ENCODE measurements at regions not wholly inside any gene's neighbourhood (a gene's known extent, or its start where the extent isn't known, plus 50 kb on each side); places are given as distances from the start of the nearest gene placed in this dataset.

DNA sequence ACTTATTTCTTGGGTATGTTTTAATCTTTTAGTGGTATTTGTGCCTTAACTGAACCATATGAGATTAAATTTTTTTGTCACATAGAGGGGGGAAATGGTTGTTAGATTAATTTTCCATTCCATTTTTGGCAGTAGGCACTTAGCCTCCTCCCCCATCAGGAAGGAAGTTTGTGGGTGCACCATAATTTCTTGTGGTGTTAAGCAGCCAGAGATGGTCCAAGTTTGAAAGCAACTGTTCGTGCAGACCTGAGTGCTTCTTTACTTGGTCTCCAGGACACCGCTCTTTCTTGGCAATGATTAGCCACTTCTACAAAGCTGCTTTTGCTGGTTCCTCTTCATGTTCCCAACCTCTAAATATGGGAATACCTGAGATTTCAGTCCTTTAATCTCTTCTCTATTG, 92.7 kb upstream of the RPL34 start:
- DNase-seq (ENCODE audit: low read depth) = no peak

DNA sequence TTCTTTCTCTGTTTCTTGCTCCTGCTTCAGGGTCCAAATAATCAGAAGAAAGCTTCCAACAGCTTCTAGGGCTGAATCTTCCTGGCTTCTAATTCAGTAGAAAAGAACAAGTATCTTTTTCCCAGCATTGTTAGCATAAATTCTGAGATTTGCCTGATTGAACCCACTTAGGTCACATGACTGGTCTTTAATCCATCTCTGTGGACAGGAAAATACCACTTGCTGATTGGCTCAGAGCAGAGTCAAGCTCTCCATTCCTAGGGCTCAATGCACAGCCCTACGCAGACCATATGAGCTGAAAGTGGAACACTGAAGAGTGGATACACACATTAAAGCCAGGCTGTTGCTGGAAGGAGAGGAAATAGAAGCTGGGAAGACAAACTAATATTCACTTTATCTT, 99.6 kb upstream of the RPL34 start:
- no peak for DNase-seq (ENCODE audit: low read depth)

DNA sequence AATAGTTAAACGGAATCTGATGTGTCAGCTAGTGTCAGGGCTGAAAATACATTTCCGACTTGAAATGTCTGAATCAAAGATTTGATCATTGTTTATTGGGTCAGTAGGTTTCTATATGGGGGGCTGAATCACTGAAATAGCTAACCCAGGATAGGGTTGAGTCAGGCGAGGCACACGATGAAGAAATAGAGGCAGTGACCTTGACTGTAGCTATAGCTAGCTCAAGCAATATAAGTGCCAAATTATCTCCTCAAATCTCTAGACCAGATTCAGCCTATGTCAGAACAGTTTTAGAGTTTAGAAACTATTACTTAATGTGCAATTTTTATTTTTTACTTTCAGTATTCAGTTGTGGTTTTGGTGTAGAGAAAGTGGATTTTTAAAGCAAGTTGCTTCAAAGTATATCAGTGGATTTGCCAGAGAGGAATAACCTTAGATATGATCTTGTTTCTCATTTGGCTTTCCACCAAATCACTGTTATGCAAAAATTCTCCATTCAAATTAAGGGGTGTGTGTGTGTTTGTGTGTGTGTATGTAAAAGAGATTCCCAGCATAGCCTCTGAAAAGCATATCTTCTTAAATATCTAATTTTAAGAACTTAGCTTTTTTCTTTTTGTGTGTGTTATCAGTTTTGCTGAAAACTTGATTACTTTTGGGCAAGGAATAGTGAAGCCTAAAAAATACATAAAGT, 100.3 kb upstream of the RPL34 start:
- no peak for DNase-seq (ENCODE audit: low read depth)

DNA sequence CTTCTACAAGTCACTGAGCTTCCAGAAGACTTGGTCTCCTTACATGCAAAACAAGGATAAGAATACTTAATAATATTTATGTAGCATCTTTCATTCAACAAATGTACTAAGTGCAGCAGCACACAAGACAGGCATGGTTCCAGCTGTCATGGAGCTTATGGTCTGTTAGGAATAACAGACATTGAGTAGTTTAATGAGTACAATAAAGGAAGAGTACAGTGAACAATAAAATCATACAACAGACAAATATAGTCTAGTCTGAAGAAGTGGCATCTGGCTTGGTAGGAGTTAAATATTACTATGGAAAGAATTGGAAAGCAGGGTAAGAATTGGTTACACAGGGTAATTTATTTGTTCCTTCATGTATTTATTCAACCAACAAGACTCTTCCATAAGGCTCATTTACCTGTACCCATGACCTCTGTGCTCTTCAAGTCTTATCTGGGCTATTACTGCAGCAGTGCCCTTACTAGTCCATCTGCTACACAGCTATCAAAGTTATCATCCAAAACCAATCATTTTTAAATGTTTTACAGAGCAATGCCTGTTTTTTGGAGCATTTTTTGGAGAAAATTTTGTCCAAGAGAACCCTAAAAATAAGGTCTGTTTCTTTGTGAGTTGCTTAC, 101.1 kb upstream of the RPL34 start:
- no peak for DNase-seq (ENCODE audit: low read depth)

DNA sequence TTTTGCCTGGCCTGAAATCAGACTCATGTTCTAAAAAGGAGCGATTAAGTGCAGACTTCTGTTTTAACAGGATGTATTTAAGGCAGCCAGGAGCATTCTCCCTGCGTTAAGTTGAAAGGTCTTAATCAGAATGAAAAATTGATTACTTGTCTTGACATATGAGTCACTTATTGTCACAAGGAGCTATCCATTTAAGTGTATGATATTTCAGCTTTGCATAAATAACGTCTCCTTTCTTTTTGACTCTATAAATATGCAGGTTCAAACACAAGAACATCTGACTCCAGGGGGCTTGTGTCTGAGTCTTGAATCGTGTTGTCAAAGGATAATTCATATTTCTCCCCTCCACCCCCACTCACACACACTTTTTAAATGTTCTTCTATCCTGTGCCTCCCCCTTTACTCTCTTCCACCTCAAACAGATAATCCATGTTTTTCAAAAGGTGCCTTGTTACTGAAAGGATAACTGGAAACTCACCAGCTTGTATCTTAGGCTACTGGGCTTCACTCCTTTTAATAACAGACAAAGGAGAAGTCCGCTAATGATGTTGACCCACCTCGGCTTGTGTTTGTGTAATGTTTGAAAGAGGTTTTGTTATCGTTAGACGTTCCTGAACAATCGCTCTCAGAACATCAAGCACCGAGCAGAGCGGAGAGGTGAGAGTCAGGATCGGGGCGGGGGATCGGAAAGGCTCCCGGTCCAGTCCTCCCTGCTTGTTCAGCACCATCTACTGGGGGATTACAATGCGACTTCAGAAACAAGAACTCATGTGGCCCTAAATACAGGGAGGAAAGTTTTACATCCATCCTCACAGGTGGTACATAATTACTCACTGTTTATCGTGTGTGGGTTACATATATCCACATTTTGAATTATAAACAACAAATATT, 107.5 kb upstream of the RPL34 start:
- DNase-seq (ENCODE audit: low read depth) = no peak

DNA sequence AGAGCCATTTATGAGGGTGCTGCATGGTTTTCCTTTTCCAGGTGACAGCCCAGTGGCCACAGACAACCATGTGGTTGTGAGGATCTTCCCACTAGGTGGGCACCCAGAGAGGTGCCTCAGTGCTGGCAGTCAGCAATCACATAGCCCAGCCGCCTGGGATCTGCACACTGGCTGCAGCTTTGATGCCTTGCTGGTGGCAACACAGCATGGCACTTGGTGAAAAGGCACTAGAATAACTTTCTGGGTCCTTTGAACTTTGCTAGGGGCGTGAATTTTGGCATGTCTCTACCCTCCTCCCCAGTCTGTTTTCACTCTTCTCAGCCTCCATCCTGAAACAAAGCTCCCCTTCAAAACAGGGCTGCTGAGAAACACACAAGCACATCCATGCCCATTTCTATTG, 108.8 kb upstream of the RPL34 start:
- DNase-seq (ENCODE audit: low read depth) = no peak

DNA sequence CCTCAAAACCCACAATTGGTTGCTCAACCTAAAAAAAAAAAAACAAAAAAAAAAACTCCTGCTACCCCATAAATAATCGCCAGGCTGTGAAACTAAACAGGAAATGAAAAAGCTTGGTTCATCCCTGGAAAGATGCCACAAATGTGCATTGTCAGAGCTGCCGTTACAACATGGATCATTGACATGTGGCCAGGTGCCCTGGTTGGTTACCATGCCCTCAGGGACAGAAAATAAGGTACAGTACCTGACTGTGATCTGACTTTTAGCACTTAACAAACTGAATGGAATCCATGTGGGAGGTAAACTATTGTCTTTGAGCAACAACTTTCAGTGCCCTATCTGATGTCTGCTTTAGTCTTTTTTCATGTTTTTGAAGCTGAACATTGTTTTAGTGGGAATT, 118.0 kb upstream of the RPL34 start:
- DNase-seq (ENCODE audit: low read depth) = no peak

DNA sequence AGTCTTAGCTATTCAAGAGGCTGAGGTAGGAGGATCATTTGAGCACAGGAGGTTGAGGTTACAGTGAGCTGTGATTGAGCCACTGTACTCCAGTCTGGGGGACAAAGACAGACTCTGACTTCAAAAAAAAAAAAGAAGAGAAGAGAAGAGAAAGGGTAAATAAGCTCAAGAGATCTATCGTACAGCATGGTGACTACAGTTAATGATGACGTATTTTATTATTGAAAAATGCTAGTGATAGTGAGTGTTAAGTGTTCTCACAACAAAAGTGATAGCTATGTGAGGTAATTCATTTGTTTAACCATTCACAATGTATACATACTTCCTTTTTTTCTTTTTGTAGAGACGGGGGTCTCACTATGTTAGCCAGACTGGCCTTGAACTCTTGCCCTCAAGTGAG, 121.5 kb upstream of the RPL34 start:
- no peak for DNase-seq (ENCODE audit: low read depth)

DNA sequence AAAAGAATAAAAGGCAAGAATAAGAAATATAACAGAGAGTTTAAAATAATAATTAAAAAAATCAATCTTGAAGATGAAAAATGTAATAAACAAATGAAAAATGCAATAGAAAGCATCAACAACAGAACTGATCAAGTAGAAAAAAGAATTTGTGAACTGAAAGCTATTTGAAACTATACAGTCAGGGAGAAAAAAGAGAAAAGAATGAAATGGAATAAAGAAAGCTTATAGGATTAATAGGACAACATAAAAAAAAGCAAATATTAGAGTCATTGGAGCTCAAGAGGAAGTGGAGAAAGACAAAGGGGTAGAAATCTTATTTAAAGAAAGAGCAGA, 126.8 kb upstream of the RPL34 start:
- DNase-seq (ENCODE audit: low read depth) = no peak

DNA sequence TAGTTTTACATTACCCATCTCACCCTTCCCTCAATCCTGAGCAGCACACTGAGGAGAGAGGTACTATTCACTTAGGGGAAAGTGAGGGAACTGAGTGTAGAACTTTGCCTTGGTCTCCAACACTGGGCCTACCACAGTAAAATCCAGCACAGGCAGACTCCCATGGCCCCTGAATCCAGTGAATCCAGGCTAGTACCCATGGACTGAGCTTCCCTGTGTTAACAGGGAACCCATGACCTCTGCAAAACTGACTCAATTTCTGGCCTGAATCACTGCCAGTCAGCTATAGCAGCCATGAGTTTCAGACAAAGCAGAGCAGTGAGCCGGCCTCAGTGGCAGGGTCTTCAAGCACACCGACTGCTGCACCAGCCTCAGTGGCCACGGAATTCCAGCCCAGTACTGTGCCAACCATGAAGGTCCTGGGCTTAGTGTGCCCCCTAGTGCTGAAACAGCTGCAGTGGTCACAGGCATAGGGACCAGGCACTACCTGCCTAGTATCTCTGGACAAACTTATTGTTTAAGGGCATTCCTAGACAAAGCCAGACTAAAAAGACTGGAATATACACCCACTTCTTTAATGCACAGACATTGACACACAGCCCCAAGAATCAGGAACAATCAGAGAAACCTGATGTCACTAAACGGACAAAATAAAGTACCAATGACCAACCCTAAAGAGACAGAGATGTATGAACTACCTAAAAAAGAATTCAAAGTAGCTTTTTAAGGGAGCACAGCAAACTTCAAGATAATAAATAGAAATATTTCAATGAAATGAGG, 127.4 kb upstream of the RPL34 start:
- no peak for DNase-seq (ENCODE audit: low read depth)

DNA sequence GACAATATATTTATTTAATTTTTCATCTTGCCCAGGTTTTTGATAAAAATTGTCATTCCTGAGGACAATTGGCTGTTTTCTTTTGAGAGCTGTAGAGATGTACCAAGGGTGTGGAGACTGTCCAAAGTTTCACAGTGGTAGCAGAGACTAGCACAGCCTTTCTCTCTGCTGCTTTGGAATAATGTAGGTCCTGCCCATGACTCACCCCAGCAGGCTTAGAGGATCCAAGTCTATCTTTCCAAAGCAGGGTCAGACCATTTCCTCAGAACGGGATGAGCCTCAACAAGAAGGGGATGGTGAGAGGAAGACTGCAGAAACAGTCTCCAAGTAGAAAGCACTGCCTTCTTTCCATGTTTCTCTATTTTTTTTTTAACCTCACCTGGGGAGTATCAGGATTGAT, 131.5 kb upstream of the RPL34 start:
- no peak for DNase-seq (ENCODE audit: low read depth)

DNA sequence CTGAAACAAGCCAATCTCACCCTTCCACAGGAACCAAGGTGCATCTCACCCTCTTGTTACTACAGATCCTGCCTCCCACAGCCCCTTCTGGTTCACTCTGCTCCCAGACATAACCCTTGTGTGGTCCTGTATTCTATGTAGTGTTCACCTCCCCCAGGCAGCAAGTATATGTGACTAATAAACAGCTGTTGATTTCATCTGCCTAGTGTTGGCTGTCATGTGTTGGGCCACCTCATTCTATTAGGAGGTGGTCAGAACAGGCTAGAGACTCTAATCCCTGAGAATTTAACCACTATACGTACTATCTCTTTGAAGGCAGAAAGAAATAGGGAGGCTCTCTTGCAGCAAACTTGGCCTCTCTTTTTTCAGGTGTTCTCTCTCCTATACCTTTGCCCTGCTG, 134.3 kb upstream of the RPL34 start:
- no peak for DNase-seq (ENCODE audit: low read depth)

DNA sequence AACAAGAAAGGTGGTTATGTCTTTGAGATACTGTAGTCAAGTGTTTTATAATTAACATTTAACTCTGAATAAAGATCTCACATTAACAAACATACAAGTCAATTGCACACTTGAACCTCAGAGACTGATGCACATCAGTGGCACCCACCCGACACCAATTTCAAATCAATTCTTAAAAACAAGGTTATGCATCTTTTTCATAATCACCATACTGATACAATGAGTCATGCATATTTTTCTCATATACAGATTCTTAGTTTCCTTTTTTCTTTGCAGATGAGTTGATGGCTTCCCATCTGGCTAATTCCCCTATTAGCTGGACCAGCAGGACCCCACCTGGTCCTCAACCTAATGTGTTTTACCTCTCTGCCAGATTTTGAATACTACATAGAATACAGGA, 136.2 kb upstream of the RPL34 start:
- no peak for DNase-seq (ENCODE audit: low read depth)

DNA sequence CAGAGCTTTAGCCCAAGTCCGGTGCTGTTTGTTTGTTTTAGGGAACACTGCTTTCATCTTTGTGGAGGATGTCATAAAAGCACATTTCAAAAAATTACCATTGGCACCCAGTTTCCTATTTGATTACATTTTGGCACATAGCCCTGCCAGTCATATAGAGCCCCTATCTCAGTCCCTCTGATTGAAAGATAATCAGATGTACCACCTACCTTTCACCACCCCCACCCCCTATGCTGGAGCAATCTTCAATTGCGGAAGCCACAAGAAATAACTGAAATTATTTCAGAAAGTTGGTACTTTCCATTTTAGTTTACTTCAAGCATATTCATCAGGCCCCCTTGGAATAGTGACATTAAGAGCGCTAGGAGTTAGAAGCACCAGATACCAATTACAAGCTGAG, 136.7 kb upstream of the RPL34 start:
- DNase-seq (ENCODE audit: low read depth) = no peak

DNA sequence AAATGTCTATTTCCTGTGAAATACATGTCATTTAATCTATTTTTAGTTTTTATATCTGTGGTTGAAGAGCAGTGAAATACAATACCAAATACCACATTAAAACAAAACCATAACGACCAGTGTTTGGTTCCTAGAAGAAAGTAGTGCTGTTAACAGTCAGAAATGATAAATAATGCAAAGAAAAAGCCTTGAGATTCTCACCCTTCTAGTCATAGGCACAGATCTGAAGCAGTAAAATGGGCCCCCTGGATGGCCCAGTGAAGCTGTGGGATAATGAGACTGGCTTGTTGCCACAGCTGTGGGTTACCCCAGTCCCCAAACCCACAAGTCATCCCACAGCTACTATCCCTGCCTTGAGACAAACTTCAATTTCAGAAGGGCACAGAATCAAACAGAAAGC, 137.3 kb upstream of the RPL34 start:
- DNase-seq (ENCODE audit: low read depth) = no peak

DNA sequence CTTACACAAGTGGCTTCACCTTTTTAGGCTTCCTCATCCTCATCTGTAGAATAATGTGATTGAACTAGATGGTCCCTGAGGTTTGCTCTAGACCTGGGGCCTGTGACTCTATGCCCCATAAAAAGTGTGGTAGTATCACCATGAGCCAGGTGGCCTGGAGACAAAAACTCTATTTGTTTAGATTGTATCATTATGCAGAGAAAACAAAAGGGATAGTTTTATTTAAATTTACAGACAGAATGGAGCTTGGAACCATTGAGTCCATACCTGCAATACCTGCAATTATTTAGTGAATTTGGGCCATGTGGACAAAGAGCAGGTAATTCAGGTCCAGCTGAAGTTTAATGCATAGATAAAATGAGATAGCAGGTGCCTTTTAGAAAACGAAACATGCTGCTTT, 139.5 kb upstream of the RPL34 start:
- no peak for DNase-seq (ENCODE audit: low read depth)

DNA sequence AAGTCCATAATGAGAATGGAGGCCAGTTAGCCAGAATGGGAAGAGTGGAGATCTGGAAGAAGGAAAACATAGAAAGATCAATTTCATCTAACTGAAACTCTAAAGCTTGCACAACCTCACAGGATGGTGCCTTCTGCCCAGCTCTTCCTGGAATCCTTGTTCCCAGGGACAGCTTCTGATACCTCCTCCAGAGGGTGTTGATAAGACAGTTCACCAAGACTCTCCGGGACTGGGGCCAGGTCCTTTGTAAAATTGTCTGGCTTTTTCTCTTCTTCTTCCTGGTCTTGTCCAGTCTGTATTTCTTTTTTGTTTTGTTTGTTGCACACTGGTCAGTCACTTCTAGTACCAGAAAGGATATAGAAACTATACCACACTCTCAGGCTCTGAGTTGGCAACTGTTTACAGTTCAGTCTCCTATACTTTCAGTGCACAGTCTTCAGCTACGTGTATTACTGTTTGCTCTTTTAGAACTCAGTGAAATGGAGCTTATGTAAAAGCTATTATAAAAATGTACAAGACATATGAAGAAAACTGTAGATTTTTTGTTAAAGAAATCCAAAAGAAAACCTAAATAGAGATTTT, 142.8 kb upstream of the RPL34 start:
- DNase-seq (ENCODE audit: low read depth) = no peak

DNA sequence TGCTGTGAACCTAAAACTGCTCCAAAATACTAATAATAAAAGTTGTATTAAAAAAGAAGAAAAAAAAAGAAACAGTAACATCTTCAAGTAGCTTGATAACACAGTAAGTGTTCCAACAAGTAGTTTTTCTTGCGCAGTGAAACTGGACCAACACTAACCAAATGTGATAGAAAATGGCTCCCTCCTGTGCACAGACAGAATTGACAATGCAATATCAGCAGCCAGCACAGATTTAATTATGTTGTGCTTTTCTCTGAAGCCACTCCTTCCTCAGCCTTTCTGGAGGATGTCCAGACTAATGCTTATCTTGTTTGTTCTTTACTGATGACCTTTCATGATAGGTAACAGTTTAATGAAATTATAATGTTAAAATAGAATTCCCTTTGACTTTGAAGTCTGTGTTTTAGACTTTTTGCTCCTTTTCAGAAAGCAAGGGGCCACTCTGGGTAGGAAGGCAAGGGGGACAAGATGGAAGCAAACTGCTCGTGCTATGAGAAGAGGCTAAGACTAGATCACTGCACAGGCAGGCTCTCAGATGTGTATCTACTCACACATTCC, 147.1 kb upstream of the RPL34 start:
- no peak for DNase-seq (ENCODE audit: low read depth)

DNA sequence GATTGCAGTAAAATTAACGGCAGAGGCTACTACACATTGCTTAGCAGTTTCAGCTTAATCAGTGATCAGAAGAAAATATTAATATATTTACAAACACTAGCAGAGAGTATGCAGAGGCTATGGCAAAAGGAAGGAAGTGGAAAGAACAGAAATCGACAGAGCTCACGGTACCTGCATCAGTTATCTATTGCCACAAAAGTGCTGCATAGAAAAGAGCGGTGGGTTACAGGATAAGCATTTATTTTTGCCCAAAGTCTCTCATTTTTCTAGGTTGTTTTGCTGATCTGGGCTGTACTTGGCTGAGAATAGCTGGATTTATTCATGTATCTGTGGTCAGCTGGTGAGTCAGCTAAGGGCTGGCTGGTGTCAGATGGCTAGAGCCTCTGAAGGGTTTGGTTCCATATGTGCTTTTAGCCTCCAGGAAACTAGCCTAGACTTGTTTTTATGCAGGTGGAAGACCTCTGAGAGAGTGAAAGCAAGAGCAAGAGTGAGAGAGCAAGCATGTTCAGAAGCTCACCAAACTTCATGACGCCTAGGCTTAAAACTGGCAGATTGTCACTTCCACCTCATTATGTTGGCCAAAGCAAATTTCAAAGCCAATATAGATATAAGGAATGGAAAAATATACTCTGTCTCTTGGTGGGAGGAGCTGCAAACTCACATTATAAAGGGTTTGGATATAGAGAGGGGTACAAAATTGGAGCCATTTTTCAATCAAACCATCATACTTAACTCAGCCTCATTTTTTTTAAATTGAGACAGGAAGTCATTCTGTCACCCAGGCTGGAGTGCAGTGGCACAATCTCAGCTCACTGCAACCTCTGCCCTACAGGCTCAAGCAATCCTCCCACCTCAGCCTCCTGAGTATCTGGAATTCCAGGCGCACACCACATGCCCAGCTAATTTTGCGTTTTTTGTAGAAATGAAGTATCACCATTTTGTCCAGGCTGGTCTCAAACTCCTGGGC, 153.2 kb upstream of the RPL34 start:
- DNase-seq (ENCODE audit: low read depth) = no peak

DNA sequence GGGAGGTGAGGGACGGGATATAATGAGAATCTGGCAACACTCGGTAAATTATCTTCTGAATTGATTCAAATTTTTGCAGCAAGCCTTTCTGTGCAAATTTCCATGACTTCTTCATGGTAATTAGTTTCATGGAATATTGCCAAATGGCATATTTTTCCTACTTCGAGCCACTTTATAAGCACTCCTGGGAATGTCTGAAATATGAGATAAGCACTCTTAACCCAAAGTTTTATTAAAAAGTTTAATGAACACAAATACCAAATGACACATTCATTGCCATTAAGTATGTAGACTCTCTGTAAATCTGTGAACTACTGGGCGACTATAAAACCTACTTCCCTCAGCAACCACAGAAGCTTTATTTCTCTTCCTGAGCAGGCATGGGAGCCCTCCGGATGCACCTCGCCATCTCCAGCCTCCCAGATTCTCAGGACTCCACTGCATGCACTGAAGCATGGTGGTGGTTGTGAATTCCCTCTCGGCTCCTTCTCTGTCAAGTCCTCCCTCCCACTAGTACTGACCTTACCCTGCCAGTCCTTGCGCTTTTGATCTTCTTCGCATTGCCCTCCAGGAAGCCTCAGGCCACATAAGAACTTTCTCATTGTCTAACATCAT, 154.4 kb upstream of the RPL34 start:
- DNase-seq (ENCODE audit: low read depth) = no peak

Measured in activated gamma-delta T cell treated with anti-CD3 and anti-CD28 coated beads, Interleukin-2, amount 50 U/mL, for 16 hours (primary cell).